ENCODE measurements at regions not wholly inside any gene's neighbourhood (a gene's known extent, or its start where the extent isn't known, plus 50 kb on each side); places are given as distances from the start of the nearest gene placed in this dataset.

- Histone ChIP-seq H3K27me3 (ENCODE audit: insufficient read depth, low read length) (no peaks in the 10 kb centered on the region), H4K5ac (ENCODE audit: insufficient read length, low read depth, low read length) (no peak overlapping the region), H2AK5ac (ENCODE audit: insufficient read length, low read length) (no peak overlapping the region), H2BK20ac (ENCODE audit: low read depth, low read length, poor library complexity, severe bottlenecking) (no peak overlapping the region), H4K91ac (ENCODE audit: insufficient read length, low read depth, low read length) (no peak overlapping the region), H3K9ac (ENCODE audit: extremely low read depth, insufficient read length, low read length) (no peak overlapping the region), H4K20me1 (ENCODE audit: control insufficient read depth, insufficient read depth, insufficient read length) (no peaks in the 10 kb centered on the region), H3K4ac (ENCODE audit: low read depth, low read length) (no peak overlapping the region), H2BK5ac (ENCODE audit: insufficient read length, low read length) (no peak overlapping the region), H3K23me2 (ENCODE audit: insufficient read length, low read depth, low read length, poor library complexity, severe bottlenecking) (no peaks in the 10 kb centered on the region), H3K4me1 (ENCODE audit: insufficient read depth, low read length) (no peaks in the 10 kb centered on the region), H2BK12ac (ENCODE audit: insufficient read length, low read depth, low read length) (no peak overlapping the region), H4K8ac (replicated peaks; ENCODE audit: insufficient read length, low read depth, low read length) (no peak overlapping the region), H3K79me1 (ENCODE audit: insufficient read depth, low read depth, low read length, poor library complexity, severe bottlenecking) (no peaks in the 10 kb centered on the region), H3K14ac (ENCODE audit: insufficient read depth, low read length) (no peak overlapping the region), H3T11ph (ENCODE audit: low read length) (no peak overlapping the region), H3K23ac (ENCODE audit: insufficient read length, low read depth, low read length) (no peak overlapping the region), H3K56ac (ENCODE audit: insufficient read length, low read depth, low read length) (no peak overlapping the region), H3K79me2 (ENCODE audit: insufficient read depth, low read length) (no peaks in the 10 kb centered on the region), H2AFZ (ENCODE audit: low read length) (no peak overlapping the region), H2BK120ac (ENCODE audit: low read depth, low read length, poor library complexity, severe bottlenecking) (no peak overlapping the region), H3K9me3 (ENCODE audit: control insufficient read depth, low read depth, low read length) (no peaks in the 10 kb centered on the region), H3K4me2 (ENCODE audit: insufficient read depth, insufficient read length, low read length) (no peak overlapping the region), H3K27ac (ENCODE audit: insufficient read length, low read depth, low read length) (no peak overlapping the region), H3K18ac (ENCODE audit: insufficient read length, low read depth, low read length) (no peak overlapping the region), H2BK15ac (ENCODE audit: low read depth, low read length) (no peak overlapping the region)
- TF ChIP-seq CTCF (conservative IDR thresholded peaks at IDR 0.05): no peak
- H3K27me3 Mint-ChIP-seq (ENCODE audit: low read depth): no peaks in the 10 kb centered on the region
- no CpG with 5 or more reads among the region's 3 CpGs for WGBS (ENCODE audit: extremely low coverage, insufficient read length, low lambda C conversion rate)
- no peak overlapping the region for H3K4me3 Mint-ChIP-seq
- no peak for DNase-seq
- no peaks in the 10 kb centered on the region for H3K4me1 Mint-ChIP-seq
- H3K36me3 Mint-ChIP-seq (ENCODE audit: insufficient read depth in 1 of 3, low read depth in 3 of 3): no peaks in the 10 kb centered on the region
- H3K27ac Mint-ChIP-seq: no peak overlapping the region
- no peaks in the 10 kb centered on the region for H3K9me3 Mint-ChIP-seq
Observed at GRCh38 chr2:221346411-221346810, 225.7 kb downstream of the EPHA4 start.
